PFSK-1 (cell line): ENCODE measurements at regions not wholly inside any gene's neighbourhood (a gene's known extent, or its start where the extent isn't known, plus 50 kb on each side); places are given as distances from the start of the nearest gene placed in this dataset.

ENCODE experiments used
- SIN3A ChIP-seq: IDR thresholded peaks from 2 replicates; pipeline ENCODE4 v1.6.1; 2012; ENCODE audit warnings: mild to moderate bottlenecking, low read length, moderate library complexity, borderline replicate concordance; ENCODE audit not compliant: insufficient read depth
- TAF1 ChIP-seq: IDR thresholded peaks from 2 replicates; pipeline ENCODE4 v1.6.1; 2012; ENCODE audit warnings: low read length, control low read depth, borderline replicate concordance; ENCODE audit not compliant: insufficient read depth
- TF ChIP-seq, protein P1 (sequence below), 2 experiments: IDR thresholded peaks; 2 replicates each; pipeline versions ENCODE4 v1.6.1 to v1.8.0; 2011 to 2012; ENCODE audit warnings: low read depth in 2 of 2, low read length in 2 of 2, control low read depth in 1 of 2, inconsistent platforms in 1 of 2, mild to moderate bottlenecking in 1 of 2, moderate library complexity in 1 of 2; ENCODE audit not compliant: insufficient read depth in 1 of 2

DNA sequence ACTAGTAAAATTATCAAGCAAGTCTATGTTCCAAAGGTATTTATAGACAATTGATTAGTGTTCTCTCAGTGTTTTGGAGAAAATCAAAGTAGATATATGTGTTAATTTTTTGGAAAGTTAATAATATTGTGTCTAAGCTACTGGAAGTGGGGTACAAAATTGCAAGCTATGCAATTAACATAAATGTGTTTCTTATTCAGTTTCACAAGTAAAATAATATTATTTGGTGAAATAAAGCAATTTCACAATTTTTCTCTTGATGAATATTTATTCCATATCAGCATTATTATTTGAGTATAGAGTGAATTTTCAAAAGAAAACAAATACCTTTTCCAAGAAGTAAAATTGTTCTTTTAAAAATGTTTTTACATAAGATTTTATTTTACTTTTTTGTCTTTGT is 1047.7 kb downstream of the TBL1XR1 start:
- TF ChIP-seq, protein P1, sequence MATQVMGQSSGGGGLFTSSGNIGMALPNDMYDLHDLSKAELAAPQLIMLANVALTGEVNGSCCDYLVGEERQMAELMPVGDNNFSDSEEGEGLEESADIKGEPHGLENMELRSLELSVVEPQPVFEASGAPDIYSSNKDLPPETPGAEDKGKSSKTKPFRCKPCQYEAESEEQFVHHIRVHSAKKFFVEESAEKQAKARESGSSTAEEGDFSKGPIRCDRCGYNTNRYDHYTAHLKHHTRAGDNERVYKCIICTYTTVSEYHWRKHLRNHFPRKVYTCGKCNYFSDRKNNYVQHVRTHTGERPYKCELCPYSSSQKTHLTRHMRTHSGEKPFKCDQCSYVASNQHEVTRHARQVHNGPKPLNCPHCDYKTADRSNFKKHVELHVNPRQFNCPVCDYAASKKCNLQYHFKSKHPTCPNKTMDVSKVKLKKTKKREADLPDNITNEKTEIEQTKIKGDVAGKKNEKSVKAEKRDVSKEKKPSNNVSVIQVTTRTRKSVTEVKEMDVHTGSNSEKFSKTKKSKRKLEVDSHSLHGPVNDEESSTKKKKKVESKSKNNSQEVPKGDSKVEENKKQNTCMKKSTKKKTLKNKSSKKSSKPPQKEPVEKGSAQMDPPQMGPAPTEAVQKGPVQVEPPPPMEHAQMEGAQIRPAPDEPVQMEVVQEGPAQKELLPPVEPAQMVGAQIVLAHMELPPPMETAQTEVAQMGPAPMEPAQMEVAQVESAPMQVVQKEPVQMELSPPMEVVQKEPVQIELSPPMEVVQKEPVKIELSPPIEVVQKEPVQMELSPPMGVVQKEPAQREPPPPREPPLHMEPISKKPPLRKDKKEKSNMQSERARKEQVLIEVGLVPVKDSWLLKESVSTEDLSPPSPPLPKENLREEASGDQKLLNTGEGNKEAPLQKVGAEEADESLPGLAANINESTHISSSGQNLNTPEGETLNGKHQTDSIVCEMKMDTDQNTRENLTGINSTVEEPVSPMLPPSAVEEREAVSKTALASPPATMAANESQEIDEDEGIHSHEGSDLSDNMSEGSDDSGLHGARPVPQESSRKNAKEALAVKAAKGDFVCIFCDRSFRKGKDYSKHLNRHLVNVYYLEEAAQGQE (IDR thresholded peaks at IDR 0.05; ENCODE audit: insufficient read depth in 1 of 2, low read depth in 2 of 2, low read length in 2 of 2) = no peak
- no peak for TF ChIP-seq SIN3A
- TF ChIP-seq TAF1 = no peak
